ENCODE measurements at regions not wholly inside any gene's neighbourhood (a gene's known extent, or its start where the extent isn't known, plus 50 kb on each side); places are given as distances from the start of the nearest gene placed in this dataset.

DNA sequence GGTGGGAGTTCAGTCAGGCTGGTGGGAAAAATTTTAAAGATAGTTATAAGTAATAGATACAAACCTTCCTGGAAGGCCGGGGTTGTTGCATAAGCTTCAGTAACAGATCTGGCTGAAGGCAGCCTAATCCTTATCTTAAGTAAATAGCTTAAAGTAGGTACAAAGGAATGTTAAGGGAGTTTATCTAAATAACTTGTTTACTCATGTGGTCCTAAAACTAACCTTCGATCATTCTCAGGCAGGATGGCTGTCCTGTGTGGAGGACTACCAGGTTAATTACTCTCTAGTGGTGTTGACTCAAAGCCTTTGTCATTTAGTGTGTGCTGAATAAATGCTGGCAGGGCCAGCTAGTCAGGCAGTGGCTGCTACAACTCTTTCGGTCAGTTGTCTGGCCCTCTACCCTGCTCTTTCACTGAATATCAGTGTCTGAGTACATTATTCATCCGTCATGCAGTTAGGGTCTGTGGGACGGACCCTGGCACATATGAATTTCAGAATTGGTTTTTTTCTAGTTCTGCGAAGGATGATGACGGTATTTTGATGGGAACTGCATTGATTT, 131.6 kb upstream of the TAB2 start:
- TF ChIP-seq, protein P1, sequence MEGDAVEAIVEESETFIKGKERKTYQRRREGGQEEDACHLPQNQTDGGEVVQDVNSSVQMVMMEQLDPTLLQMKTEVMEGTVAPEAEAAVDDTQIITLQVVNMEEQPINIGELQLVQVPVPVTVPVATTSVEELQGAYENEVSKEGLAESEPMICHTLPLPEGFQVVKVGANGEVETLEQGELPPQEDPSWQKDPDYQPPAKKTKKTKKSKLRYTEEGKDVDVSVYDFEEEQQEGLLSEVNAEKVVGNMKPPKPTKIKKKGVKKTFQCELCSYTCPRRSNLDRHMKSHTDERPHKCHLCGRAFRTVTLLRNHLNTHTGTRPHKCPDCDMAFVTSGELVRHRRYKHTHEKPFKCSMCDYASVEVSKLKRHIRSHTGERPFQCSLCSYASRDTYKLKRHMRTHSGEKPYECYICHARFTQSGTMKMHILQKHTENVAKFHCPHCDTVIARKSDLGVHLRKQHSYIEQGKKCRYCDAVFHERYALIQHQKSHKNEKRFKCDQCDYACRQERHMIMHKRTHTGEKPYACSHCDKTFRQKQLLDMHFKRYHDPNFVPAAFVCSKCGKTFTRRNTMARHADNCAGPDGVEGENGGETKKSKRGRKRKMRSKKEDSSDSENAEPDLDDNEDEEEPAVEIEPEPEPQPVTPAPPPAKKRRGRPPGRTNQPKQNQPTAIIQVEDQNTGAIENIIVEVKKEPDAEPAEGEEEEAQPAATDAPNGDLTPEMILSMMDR (optimal IDR thresholded peaks at IDR 0.05 in 1 of 3, IDR thresholded peaks at IDR 0.05 in 1 of 3, conservative IDR thresholded peaks at IDR 0.05 in 1 of 3; ENCODE audit: extremely low read depth in 1 of 3, insufficient read depth in 2 of 3, low read length in 3 of 3) = no peak
- no peak for TF ChIP-seq EZH2 (IDR thresholded peaks at IDR 0.05; ENCODE audit: low read length)

Data from keratinocyte (primary cell).